GM19395 (cell line): ENCODE measurements at regions not wholly inside any gene's neighbourhood (a gene's known extent, or its start where the extent isn't known, plus 50 kb on each side); places are given as distances from the start of the nearest gene placed in this dataset.

Experiments used
- ATAC-seq: cut with Tn5 transposase; IDR thresholded peaks from one replicate; pipeline ENCODE4 v1.9.1; 2021; ENCODE audit warnings: mild to moderate bottlenecking, moderate library complexity; ENCODE audit not compliant: unreplicated experiment

DNA sequence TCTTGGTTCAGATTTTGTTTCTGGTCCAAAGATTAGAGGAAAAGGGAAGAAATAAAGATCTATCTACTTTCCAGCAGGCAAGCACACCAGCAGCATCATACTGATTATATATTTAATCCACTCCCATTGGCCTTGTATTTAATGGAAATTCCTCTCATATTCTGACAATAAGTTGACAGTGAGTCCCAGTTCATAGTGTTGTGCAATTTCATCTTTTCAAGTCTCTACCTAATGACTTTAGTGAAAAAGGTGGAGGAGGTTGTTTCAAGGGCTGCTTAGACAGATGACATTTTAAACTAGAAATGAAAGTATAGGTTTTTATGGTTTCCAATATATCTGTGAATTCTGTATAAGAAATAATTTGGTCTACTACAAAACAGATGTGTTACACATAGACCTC is 298.6 kb downstream of the PABPC4L start:
- ATAC-seq = no peak

DNA sequence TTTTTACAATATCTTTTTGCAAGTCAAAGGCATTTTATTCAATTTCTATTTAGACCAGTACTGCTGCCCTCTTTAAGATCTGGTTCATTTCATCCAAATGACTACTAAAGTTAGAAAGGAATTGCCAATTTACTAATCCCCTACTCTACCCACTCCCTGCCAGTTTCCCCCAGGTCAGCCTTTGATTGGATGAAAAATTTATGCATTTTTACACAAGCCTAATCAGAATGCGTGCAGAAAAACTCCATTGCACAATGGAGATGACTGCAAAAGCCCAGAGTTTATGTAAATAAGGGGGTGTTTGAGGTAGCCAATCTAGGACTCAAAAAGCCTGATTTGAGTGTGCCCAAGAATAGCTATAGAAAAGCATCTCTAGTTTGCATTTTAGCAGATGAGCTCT is 310.6 kb downstream of the PABPC4L start:
- ATAC-seq = no peak

DNA sequence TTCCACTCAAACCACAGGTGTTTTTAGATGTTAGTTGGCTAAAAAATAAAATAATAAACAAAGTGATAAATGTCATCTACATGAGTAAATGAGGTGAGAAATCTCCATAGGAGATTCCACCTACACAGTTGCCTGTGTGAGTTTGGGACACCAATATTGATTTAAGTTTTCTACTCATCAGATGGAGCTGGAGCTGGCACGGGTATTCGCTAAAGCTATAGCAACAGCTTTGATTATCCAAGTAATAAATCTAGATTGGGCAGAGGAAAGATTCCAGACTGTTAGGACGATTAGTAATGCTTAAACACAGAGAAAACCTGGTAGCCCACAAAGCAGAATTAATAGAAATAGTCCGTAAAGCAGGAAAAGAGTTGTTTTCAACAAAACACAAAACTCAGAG is 313.9 kb downstream of the PABPC4L start:
- no peak for ATAC-seq

GRCh38 chr4:133869486-133869885 is 332.1 kb downstream of the PABPC4L start:
- no peak for ATAC-seq

DNA sequence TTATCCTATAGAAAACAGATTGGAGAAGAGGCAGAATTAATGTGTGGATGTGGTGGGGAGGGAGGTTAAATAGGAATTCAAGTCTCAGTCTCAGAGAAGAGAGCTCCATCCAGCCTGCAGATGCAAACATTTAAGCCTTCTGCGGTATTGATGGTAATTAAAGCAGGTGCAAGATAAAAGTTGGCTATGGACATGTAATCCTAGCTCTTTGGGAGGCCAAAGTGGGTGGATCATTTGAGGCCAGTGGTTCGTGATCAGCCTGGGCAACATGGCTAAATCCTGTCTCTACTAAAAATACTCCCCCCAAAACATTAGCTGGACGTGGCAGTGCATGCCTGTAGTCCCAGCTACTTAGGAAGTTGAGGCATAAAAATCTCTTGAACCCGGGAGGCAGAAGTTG is 332.7 kb downstream of the PABPC4L start:
- ATAC-seq = no peak

- ATAC-seq = no peak
These were observed 335.3 kb downstream of the PABPC4L start for GRCh38 chr4:133866328-133866699.

- no peak for ATAC-seq
These were observed 335.8 kb downstream of the PABPC4L start for GRCh38 chr4:133865612-133866327.

GRCh38 chr4:133863153-133863552 is 338.4 kb downstream of the PABPC4L start:
- ATAC-seq = no peak

DNA sequence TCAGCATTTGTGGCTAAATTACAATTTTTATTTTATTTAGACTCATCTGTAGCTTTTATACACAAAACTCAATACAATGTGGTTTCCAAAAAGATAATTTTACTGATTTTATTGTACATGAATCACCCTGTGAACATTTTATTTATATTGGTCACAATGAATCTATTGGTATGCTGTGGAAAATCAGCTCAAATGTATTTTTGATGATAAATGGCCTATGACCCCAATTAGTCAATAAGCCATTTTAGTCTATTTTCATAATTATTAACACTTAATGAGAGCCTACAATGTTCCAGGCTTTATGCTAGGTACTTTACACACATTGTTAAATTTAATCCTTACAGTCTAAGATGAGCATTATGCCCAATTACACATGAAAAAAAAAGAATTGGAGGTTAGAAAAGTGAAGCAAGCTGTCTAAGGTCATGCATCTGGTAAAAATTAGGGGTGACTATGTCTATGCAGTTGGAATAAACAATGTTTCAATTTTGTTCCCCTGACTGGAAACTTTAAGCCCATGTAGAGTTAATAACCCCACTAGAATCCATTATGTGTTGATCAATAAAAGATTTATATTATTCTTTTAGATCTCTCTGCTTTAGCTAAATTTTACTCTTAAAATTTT is 344.7 kb downstream of the PABPC4L start:
- no peak for ATAC-seq

DNA sequence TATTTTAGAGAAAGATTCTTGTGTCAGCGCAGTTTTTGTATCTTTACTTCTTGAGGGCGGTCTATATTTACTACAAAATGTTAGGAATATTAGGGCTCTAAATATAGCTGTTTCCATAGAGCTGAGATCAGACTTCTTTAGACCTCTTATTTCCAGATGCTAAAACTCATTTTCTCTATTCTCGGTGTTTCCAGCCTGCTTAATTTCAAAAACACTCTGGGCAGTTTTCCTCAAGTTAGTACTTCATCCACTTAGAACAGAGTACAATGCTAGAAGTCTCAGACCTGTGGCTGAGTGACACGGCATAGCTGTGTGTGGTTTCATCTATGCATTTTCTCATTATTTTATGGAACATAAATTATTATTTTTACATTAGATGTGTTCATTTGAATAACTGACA is 346.6 kb downstream of the PABPC4L start:
- no peak for ATAC-seq

DNA sequence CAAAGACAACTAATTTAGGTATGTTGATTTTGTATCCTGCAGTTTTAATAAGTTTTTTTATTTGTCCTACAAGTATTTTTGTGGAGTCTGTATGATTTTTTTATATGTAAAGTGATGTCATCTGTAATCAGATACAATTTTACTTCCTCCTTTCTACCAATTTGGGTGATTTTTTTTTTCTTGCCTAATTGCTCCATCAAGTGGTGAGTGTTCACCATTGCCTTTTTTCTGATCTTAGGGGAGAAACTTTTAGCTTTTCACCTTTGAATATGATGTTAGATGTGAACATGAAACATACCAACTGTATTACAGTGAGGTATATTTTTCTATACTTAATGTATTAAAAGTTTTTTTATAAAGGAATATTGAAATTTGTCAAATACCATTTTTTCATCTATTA is 362.3 kb downstream of the PABPC4L start:
- no peak for ATAC-seq

DNA sequence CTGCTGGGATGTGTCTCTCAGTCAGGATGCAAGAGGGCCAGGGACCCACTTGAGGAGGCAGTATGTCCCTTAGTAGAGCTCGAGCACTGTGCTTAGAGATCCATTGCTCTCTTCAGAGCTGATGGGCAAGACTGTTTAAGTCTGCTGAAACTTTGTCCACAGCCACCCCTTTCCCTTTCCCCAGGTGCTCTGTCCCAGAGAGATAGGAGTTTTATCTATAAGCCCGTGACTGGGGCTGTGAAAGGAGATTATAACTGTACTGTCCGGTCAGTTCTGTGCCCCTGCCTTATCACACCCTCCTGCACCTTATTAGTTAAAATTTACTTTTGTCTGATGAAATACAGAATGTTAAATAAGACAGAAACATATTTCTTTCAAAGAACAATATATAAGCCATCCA is 378.4 kb downstream of the PABPC4L start:
- ATAC-seq = no peak

GRCh38 chr4:133812954-133813353 is 388.6 kb downstream of the PABPC4L start:
- no peak for ATAC-seq

DNA sequence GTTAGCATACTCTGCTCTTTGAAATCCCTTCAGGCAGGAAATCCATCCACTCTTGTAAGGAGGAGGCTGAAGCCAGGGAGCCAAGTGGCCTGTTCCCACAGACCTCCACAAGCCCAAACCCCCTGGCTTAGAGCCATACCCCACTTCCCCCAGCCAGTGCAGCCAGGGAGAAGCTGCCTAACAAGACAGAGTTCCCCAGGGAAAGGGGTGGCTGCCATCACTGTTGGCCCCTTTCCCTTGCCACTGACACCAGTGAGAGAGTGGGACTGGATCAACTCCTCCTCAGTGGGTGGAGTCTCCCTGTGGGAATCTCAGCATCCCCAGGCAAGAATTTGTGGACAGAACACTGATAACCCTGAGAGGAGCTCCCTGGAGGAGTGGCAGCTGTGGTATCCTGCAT is 389.4 kb downstream of the PABPC4L start:
- ATAC-seq = no peak

- no peak for ATAC-seq
These were observed 393.4 kb downstream of the PABPC4L start for GRCh38 chr4:133808151-133808550.

- ATAC-seq = no peak
These were observed 398.2 kb downstream of the PABPC4L start for GRCh38 chr4:133803341-133803740.

DNA sequence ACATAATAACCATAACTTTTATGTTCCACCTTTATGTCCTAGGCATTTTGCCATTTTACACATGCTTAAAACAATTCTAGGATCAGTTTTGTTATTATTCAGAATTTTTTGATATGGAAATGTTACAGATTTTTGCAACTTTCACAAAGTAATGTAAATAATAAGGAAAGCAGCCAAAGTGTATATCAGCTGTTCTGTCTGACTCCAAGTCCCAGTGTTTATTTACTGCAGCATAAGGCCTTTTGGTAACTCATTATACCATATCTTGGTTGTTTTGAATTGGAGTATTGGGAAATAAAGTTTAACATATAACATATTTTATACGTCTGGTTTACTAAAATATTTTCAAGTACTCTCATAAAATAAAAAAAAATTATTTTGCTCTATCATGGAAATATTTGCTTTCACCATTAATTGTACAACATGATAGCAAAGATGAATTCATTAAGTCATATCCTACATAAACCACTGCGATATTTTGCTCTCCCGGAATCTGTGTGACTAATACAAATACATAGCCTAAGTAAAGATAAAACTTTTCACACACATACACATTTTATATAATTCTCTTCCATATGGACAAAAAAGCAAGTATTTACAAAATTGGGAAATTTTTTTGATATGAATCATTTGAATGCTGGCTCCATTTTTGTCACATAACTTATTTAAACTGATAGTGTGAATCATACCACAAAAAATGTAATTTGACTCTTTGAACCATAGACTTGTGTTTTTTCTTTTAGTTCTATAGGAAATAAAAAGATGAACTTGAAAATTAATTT is 399.0 kb downstream of the PABPC4L start:
- ATAC-seq = no peak

GRCh38 chr4:133801883-133802282 is 399.7 kb downstream of the PABPC4L start:
- no peak for ATAC-seq

GRCh38 chr4:133800966-133801365 is 400.6 kb downstream of the PABPC4L start:
- ATAC-seq = no peak

GRCh38 chr4:133799717-133800315 is 401.8 kb downstream of the PABPC4L start:
- ATAC-seq = no peak

- ATAC-seq = no peak
These were observed 423.9 kb downstream of the PABPC4L start for GRCh38 chr4:133777661-133778060.

DNA sequence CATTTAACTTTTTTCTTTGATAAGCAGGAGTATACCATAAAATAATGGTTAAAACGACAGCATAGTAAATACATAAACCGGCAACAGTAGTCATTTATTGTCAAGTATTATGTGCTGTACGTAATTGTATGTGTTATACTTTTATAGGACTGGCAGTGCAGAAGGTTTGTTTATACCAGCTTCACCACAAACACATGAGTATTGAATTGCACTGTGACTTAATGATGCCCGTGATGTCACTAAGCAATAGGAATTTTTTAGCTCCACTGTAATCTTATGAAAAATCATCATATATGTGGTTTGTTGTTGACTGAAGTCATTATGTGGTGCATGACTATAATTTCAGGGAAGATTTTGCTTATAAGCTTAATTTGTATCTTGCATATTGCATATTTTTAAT is 424.6 kb downstream of the PABPC4L start:
- no peak for ATAC-seq
